WTC11 (cell line): ENCODE measurements at regions not wholly inside any gene's neighbourhood (a gene's known extent, or its start where the extent isn't known, plus 50 kb on each side); places are given as distances from the start of the nearest gene placed in this dataset.

Source experiments
- ATAC-seq: fragments of 200-7000 bp; cut with Tn5 transposase; 2 replicates; pipeline ENCODE4 v1.10.0; 2021; ENCODE audit warnings: mild to moderate bottlenecking, moderate library complexity
- CTCF ChIA-PET: fragments of 300-600 bp; sonication (Branson Sonifier 250); formaldehyde crosslinking; loops from one replicate; lab custom pipeline; 2021; ENCODE audit warnings: antibody characterized with exemption; lab: Charles Lee
- POLR2A ChIA-PET: fragments of 350-600 bp; sonication (Branson Sonifier 250); formaldehyde crosslinking; loops from one replicate; lab custom pipeline; 2021; ENCODE audit warnings: antibody characterized with exemption; lab: Charles Lee
- DNase-seq: peaks from one replicate; pipeline ENCODE4 v3.0.0; 2021; ENCODE audit warnings: low spot score
- H3K27ac Mint-ChIP-seq: 2 replicates; pipeline ENCODE4 v1.8.0; 2021; ENCODE audit warnings: mixed read lengths
- H3K27me3 Mint-ChIP-seq: 2 replicates; pipeline ENCODE4 v1.8.0; 2021; ENCODE audit warnings: low read depth, mild to moderate bottlenecking, moderate library complexity, mixed read lengths
- H3K36me3 Mint-ChIP-seq: 2 replicates; pipeline ENCODE4 v1.8.0; 2021; ENCODE audit warnings: mixed read lengths
- H3K4me1 Mint-ChIP-seq: 2 replicates; pipeline ENCODE4 v1.8.0; 2022; ENCODE audit warnings: mixed read lengths
- H3K4me3 Mint-ChIP-seq: 2 replicates; pipeline ENCODE4 v1.8.0; 2021; ENCODE audit warnings: mild to moderate bottlenecking, moderate library complexity, mixed read lengths
- H3K9me3 Mint-ChIP-seq: 2 replicates; pipeline ENCODE4 v1.8.0; 2021; ENCODE audit warnings: mixed read lengths
- CREM ChIP-seq: sonication (generic); formaldehyde crosslinking; IDR thresholded peaks from 2 replicates; pipeline ENCODE4 v1.8.1; 2022; ENCODE audit warnings: mild to moderate bottlenecking, missing genetic modification reagents, moderate library complexity
- ESRRA ChIP-seq: sonication (generic); formaldehyde crosslinking; IDR thresholded peaks from 2 replicates; pipeline ENCODE4 v1.8.1; 2022; ENCODE audit warnings: mild to moderate bottlenecking, missing genetic modification reagents, borderline replicate concordance
- FOXP1 ChIP-seq: sonication (generic); formaldehyde crosslinking; IDR thresholded peaks from 2 replicates; pipeline ENCODE4 v1.8.0; 2022; ENCODE audit warnings: missing genetic modification reagents, mild to moderate bottlenecking, moderate library complexity, borderline replicate concordance
- IRF2 ChIP-seq: sonication (generic); formaldehyde crosslinking; IDR thresholded peaks from 2 replicates; pipeline ENCODE4 v1.8.0; 2022; ENCODE audit warnings: low read depth, missing genetic modification reagents, borderline replicate concordance
- MYBL2 ChIP-seq: sonication (generic); formaldehyde crosslinking; IDR thresholded peaks from 2 replicates; pipeline ENCODE4 v1.8.1; 2023; ENCODE audit warnings: mild to moderate bottlenecking, moderate library complexity, missing genetic modification reagents
- NFYB ChIP-seq: sonication (generic); formaldehyde crosslinking; conservative IDR thresholded peaks from 2 replicates; pipeline ENCODE4 v1.8.0; 2022; ENCODE audit warnings: low read depth, missing genetic modification reagents
- PRRX2 ChIP-seq: fragments of 250-450 bp; sonication (Bioruptor Pico); IDR thresholded peaks from 2 replicates; pipeline ENCODE4 v1.8.0; 2021; ENCODE audit warnings: mild to moderate bottlenecking
- RORB ChIP-seq: fragments of 250-450 bp; sonication (Bioruptor Pico); IDR thresholded peaks from 2 replicates; pipeline ENCODE4 v1.9.0; 2021; ENCODE audit warnings: mild to moderate bottlenecking
- TP53 ChIP-seq: sonication (generic); formaldehyde crosslinking; IDR thresholded peaks from 2 replicates; pipeline ENCODE4 v1.8.1; 2023; ENCODE audit warnings: mild to moderate bottlenecking, missing genetic modification reagents
- ZNF232 ChIP-seq: sonication (generic); formaldehyde crosslinking; IDR thresholded peaks from 2 replicates; pipeline ENCODE4 v1.8.0; 2022; ENCODE audit warnings: mild to moderate bottlenecking, missing genetic modification reagents
- ZNF263 ChIP-seq: sonication (generic); formaldehyde crosslinking; IDR thresholded peaks from 2 replicates; pipeline ENCODE4 v1.8.1; 2022; ENCODE audit warnings: low read depth, mild to moderate bottlenecking, moderate library complexity, missing genetic modification reagents
- ZNF671 ChIP-seq: fragments of 250-450 bp; sonication (Bioruptor Pico); IDR thresholded peaks from 2 replicates; pipeline ENCODE4 v1.8.0; 2021; ENCODE audit warnings: mild to moderate bottlenecking
- TF ChIP-seq, protein P1 (sequence below): sonication (generic); formaldehyde crosslinking; conservative IDR thresholded peaks from 2 replicates; pipeline ENCODE4 v1.8.1; 2023; ENCODE audit warnings: mild to moderate bottlenecking, low read depth, missing genetic modification reagents, moderate library complexity
- TF ChIP-seq, protein P2 (sequence below): sonication (generic); formaldehyde crosslinking; IDR thresholded peaks from 2 replicates; pipeline ENCODE4 v1.8.1; 2022; ENCODE audit warnings: mild to moderate bottlenecking, moderate library complexity, missing genetic modification reagents
- TF ChIP-seq, protein P3 (sequence below): fragments of 250-450 bp; sonication (Bioruptor Pico); IDR thresholded peaks from 2 replicates; pipeline ENCODE4 v2.1.2; 2022; ENCODE audit warnings: mild to moderate bottlenecking, moderate library complexity
- TF ChIP-seq, protein P4 (sequence below): fragments of 200-600 bp; IDR thresholded peaks from 2 replicates; pipeline ENCODE4 v1.8.0; 2022; ENCODE audit warnings: antibody characterized with exemption
- TF ChIP-seq, protein P5 (sequence below): sonication (generic); formaldehyde crosslinking; IDR thresholded peaks from 2 replicates; pipeline ENCODE4 v1.8.1; 2022; ENCODE audit warnings: missing genetic modification reagents, borderline replicate concordance
- TF ChIP-seq, protein P6 (sequence below): sonication (generic); formaldehyde crosslinking; IDR thresholded peaks from 2 replicates; pipeline ENCODE4 v1.8.1; 2023; ENCODE audit warnings: mild to moderate bottlenecking, missing genetic modification reagents
- TF ChIP-seq, protein P7 (sequence below): sonication (generic); formaldehyde crosslinking; IDR thresholded peaks from 2 replicates; pipeline ENCODE4 v1.8.0; 2022; ENCODE audit warnings: mild to moderate bottlenecking, missing genetic modification reagents

DNA sequence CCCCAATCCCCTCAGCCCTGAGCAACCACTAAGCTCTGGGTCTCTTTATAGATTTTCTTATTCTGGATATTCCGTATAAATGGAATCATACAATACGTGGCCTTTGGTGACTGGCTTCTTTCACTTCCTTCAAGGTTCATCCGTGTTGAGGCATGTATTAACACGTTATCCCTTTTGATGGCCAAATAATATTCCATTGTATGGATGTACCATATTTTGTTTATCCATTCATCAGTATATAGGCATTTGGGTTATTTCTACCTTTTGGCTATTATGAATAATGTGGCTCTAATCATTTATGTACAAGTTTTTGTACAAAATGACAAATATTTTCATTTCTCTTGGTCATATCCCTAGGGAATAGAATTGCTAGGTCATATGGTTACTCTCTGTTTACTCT is 284.4 kb downstream of the FAM43A start:
- DNase-seq (no peak), ATAC-seq (no peak)
- ChIA-PET CTCF (no interaction called here), POLR2A (no interaction called here)
- Mint-ChIP-seq H3K9me3 (peaks cover 10% of the 10 kb centered on the region), H3K4me3 (no peak overlapping the region), H3K27me3 (peaks cover 2% of the 10 kb centered on the region), H3K27ac (no peak overlapping the region), H3K4me1 (no peaks in the 10 kb centered on the region), H3K36me3 (no peaks in the 10 kb centered on the region)
- TF ChIP-seq, protein P1, sequence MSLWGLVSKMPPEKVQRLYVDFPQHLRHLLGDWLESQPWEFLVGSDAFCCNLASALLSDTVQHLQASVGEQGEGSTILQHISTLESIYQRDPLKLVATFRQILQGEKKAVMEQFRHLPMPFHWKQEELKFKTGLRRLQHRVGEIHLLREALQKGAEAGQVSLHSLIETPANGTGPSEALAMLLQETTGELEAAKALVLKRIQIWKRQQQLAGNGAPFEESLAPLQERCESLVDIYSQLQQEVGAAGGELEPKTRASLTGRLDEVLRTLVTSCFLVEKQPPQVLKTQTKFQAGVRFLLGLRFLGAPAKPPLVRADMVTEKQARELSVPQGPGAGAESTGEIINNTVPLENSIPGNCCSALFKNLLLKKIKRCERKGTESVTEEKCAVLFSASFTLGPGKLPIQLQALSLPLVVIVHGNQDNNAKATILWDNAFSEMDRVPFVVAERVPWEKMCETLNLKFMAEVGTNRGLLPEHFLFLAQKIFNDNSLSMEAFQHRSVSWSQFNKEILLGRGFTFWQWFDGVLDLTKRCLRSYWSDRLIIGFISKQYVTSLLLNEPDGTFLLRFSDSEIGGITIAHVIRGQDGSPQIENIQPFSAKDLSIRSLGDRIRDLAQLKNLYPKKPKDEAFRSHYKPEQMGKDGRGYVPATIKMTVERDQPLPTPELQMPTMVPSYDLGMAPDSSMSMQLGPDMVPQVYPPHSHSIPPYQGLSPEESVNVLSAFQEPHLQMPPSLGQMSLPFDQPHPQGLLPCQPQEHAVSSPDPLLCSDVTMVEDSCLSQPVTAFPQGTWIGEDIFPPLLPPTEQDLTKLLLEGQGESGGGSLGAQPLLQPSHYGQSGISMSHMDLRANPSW (CRISPR knock-in tag), result no peak
- TF ChIP-seq, protein P2, sequence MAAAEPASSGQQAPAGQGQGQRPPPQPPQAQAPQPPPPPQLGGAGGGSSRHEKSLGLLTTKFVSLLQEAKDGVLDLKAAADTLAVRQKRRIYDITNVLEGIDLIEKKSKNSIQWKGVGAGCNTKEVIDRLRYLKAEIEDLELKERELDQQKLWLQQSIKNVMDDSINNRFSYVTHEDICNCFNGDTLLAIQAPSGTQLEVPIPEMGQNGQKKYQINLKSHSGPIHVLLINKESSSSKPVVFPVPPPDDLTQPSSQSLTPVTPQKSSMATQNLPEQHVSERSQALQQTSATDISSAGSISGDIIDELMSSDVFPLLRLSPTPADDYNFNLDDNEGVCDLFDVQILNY (CRISPR knock-in tag), result no peak
- TF ChIP-seq TP53 (CRISPR knock-in tag), result no peak
- no peak for TF ChIP-seq ZNF263 (CRISPR knock-in tag)
- TF ChIP-seq, protein P3, sequence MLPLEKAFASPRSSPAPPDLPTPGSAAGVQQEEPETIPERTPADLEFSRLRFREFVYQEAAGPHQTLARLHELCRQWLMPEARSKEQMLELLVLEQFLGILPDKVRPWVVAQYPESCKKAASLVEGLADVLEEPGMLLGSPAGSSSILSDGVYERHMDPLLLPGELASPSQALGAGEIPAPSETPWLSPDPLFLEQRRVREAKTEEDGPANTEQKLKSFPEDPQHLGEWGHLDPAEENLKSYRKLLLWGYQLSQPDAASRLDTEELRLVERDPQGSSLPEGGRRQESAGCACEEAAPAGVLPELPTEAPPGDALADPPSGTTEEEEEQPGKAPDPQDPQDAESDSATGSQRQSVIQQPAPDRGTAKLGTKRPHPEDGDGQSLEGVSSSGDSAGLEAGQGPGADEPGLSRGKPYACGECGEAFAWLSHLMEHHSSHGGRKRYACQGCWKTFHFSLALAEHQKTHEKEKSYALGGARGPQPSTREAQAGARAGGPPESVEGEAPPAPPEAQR (CRISPR knock-in tag), result no peak
- no peak for TF ChIP-seq ZNF671 (CRISPR knock-in tag)
- TF ChIP-seq CREM (CRISPR knock-in tag), result no peak
- no peak for TF ChIP-seq FOXP1 (CRISPR knock-in tag)
- no peak for TF ChIP-seq RORB (CRISPR knock-in tag)
- TF ChIP-seq NFYB (CRISPR knock-in tag), result no peak
- TF ChIP-seq, protein P4, sequence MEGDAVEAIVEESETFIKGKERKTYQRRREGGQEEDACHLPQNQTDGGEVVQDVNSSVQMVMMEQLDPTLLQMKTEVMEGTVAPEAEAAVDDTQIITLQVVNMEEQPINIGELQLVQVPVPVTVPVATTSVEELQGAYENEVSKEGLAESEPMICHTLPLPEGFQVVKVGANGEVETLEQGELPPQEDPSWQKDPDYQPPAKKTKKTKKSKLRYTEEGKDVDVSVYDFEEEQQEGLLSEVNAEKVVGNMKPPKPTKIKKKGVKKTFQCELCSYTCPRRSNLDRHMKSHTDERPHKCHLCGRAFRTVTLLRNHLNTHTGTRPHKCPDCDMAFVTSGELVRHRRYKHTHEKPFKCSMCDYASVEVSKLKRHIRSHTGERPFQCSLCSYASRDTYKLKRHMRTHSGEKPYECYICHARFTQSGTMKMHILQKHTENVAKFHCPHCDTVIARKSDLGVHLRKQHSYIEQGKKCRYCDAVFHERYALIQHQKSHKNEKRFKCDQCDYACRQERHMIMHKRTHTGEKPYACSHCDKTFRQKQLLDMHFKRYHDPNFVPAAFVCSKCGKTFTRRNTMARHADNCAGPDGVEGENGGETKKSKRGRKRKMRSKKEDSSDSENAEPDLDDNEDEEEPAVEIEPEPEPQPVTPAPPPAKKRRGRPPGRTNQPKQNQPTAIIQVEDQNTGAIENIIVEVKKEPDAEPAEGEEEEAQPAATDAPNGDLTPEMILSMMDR, result no peak
- TF ChIP-seq, protein P5, sequence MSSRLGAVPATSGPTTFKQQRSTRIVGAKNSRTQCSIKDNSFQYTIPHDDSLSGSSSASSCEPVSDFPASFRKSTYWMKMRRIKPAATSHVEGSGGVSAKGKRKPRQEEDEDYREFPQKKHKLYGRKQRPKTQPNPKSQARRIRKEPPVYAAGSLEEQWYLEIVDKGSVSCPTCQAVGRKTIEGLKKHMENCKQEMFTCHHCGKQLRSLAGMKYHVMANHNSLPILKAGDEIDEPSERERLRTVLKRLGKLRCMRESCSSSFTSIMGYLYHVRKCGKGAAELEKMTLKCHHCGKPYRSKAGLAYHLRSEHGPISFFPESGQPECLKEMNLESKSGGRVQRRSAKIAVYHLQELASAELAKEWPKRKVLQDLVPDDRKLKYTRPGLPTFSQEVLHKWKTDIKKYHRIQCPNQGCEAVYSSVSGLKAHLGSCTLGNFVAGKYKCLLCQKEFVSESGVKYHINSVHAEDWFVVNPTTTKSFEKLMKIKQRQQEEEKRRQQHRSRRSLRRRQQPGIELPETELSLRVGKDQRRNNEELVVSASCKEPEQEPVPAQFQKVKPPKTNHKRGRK (CRISPR knock-in tag), result no peak
- no peak for TF ChIP-seq IRF2 (CRISPR knock-in tag)
- TF ChIP-seq ZNF232 (CRISPR knock-in tag), result no peak
- TF ChIP-seq ESRRA, result no peak
- TF ChIP-seq MYBL2, result no peak
- TF ChIP-seq, protein P6, sequence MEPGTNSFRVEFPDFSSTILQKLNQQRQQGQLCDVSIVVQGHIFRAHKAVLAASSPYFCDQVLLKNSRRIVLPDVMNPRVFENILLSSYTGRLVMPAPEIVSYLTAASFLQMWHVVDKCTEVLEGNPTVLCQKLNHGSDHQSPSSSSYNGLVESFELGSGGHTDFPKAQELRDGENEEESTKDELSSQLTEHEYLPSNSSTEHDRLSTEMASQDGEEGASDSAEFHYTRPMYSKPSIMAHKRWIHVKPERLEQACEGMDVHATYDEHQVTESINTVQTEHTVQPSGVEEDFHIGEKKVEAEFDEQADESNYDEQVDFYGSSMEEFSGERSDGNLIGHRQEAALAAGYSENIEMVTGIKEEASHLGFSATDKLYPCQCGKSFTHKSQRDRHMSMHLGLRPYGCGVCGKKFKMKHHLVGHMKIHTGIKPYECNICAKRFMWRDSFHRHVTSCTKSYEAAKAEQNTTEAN (CRISPR knock-in tag), result no peak
- TF ChIP-seq, protein P7, sequence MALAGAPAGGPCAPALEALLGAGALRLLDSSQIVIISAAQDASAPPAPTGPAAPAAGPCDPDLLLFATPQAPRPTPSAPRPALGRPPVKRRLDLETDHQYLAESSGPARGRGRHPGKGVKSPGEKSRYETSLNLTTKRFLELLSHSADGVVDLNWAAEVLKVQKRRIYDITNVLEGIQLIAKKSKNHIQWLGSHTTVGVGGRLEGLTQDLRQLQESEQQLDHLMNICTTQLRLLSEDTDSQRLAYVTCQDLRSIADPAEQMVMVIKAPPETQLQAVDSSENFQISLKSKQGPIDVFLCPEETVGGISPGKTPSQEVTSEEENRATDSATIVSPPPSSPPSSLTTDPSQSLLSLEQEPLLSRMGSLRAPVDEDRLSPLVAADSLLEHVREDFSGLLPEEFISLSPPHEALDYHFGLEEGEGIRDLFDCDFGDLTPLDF (CRISPR knock-in tag), result no peak
- no peak for TF ChIP-seq PRRX2 (CRISPR knock-in tag)
